K562 (cell line): ENCODE measurements at regions not wholly inside any gene's neighbourhood (a gene's known extent, or its start where the extent isn't known, plus 50 kb on each side); places are given as distances from the start of the nearest gene placed in this dataset.

Experiments
- ATF7 ChIP-seq: fragments of 450-650 bp; IDR thresholded peaks from 2 replicates; pipeline ENCODE4 v1.7.1; 2014; ENCODE audit warnings: mild to moderate bottlenecking, moderate library complexity
- BCOR ChIP-seq: fragments of 450-650 bp; IDR thresholded peaks from 2 replicates; pipeline ENCODE4 v1.6.1; 2016
- ETV6 ChIP-seq, 3 experiments: fragments of 150-350 bp in 1 of 3; sonication (generic) in 1 of 3; formaldehyde crosslinking in 1 of 3; IDR thresholded peaks; 2 replicates each; pipeline versions ENCODE4 v1.6.1 to v1.8.0; 2014 to 2022; ENCODE audit warnings: borderline replicate concordance in 2 of 3, low read depth in 2 of 3, antibody characterized with exemption in 1 of 3, low read length in 1 of 3, mild to moderate bottlenecking in 1 of 3, missing genetic modification reagents in 1 of 3
- HDAC1 ChIP-seq, 2 experiments: fragments of 450-650 bp; IDR thresholded peaks; 2 replicates each; pipeline ENCODE4 v1.6.1; 2016 to 2017; ENCODE audit warnings: inconsistent platforms in 1 of 2, mild to moderate bottlenecking in 1 of 2, moderate library complexity in 1 of 2
- NUFIP1 ChIP-seq: fragments of 450-650 bp; IDR thresholded peaks from 2 replicates; pipeline ENCODE4 v1.6.1; 2018; ENCODE audit not compliant: partially characterized antibody
- RCOR1 ChIP-seq, 2 experiments: IDR thresholded peaks; 2 replicates each; pipeline ENCODE4 v1.6.1; 2012; ENCODE audit warnings: low read depth in 2 of 2, low read length in 2 of 2, borderline replicate concordance in 1 of 2, improper control_type of control experiment in 1 of 2
- ZNF197 ChIP-seq: fragments of 200-800 bp; sonication (Bioruptor generic); IDR thresholded peaks from 2 replicates; pipeline ENCODE4 v1.6.1; 2016; ENCODE audit warnings: low read depth, missing genetic modification characterization, missing compliant biosample characterization
- ZNF41 ChIP-seq: fragments of 250-450 bp; sonication (Bioruptor Pico); conservative IDR thresholded peaks from 2 replicates; pipeline ENCODE4 v1.4.0; 2020; ENCODE audit warnings: mild to moderate bottlenecking
- TF ChIP-seq, protein P1 (sequence below): sonication (generic); formaldehyde crosslinking; IDR thresholded peaks from 2 replicates; pipeline ENCODE4 v1.8.0; 2023; ENCODE audit warnings: mild to moderate bottlenecking, missing genetic modification reagents
- TF ChIP-seq, protein P2 (sequence below): fragments of 450-650 bp; conservative IDR thresholded peaks from 2 replicates; pipeline ENCODE4 v1.6.1; 2016; ENCODE audit warnings: missing genetic modification characterization, low read depth, mild to moderate bottlenecking, missing compliant biosample characterization, moderate library complexity
- TF ChIP-seq, protein P3 (sequence below), 2 experiments: fragments of 450-650 bp; formaldehyde crosslinking in 1 of 2; IDR thresholded peaks; 2 replicates each; pipeline versions ENCODE4 v1.4.0 to v1.6.1; 2014 to 2020; ENCODE audit warnings: mild to moderate bottlenecking in 2 of 2, borderline replicate concordance in 1 of 2, low read depth in 1 of 2

- TF ChIP-seq, protein P1, sequence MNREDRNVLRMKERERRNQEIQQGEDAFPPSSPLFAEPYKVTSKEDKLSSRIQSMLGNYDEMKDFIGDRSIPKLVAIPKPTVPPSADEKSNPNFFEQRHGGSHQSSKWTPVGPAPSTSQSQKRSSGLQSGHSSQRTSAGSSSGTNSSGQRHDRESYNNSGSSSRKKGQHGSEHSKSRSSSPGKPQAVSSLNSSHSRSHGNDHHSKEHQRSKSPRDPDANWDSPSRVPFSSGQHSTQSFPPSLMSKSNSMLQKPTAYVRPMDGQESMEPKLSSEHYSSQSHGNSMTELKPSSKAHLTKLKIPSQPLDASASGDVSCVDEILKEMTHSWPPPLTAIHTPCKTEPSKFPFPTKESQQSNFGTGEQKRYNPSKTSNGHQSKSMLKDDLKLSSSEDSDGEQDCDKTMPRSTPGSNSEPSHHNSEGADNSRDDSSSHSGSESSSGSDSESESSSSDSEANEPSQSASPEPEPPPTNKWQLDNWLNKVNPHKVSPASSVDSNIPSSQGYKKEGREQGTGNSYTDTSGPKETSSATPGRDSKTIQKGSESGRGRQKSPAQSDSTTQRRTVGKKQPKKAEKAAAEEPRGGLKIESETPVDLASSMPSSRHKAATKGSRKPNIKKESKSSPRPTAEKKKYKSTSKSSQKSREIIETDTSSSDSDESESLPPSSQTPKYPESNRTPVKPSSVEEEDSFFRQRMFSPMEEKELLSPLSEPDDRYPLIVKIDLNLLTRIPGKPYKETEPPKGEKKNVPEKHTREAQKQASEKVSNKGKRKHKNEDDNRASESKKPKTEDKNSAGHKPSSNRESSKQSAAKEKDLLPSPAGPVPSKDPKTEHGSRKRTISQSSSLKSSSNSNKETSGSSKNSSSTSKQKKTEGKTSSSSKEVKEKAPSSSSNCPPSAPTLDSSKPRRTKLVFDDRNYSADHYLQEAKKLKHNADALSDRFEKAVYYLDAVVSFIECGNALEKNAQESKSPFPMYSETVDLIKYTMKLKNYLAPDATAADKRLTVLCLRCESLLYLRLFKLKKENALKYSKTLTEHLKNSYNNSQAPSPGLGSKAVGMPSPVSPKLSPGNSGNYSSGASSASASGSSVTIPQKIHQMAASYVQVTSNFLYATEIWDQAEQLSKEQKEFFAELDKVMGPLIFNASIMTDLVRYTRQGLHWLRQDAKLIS (CRISPR knock-in tag) = no peak
- no peak for TF ChIP-seq NUFIP1
- TF ChIP-seq BCOR = no peak; the same call in 1 of the 2 replicates
- TF ChIP-seq ZNF41 (CRISPR knock-in tag) = 0 out of 2 replicates have a peak, but pooled peaks have one; percentile 11
- no peak for TF ChIP-seq ETV6 (IDR thresholded peaks at IDR 0.05; ENCODE audit: borderline replicate concordance in 1 of 2, low read depth in 2 of 2, low read length in 1 of 2)
- TF ChIP-seq ETV6 (CRISPR knock-in tag; IDR thresholded peaks at IDR 0.05; ENCODE audit: borderline replicate concordance) = no peak
- TF ChIP-seq ZNF197 (CRISPR knock-in tag) = peak; percentile 79; the same call in 1 of the 2 replicates
- TF ChIP-seq, protein P2, sequence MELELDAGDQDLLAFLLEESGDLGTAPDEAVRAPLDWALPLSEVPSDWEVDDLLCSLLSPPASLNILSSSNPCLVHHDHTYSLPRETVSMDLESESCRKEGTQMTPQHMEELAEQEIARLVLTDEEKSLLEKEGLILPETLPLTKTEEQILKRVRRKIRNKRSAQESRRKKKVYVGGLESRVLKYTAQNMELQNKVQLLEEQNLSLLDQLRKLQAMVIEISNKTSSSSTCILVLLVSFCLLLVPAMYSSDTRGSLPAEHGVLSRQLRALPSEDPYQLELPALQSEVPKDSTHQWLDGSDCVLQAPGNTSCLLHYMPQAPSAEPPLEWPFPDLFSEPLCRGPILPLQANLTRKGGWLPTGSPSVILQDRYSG (tag) = no peak
- TF ChIP-seq RCOR1 (IDR thresholded peaks at IDR 0.05; ENCODE audit: borderline replicate concordance in 1 of 2, low read depth in 2 of 2, low read length in 2 of 2) = 0 out of 4 replicates have a peak, but pooled peaks of 1 of the 2 experiments have one; percentile 3
- peak; percentile 74 for TF ChIP-seq ATF7
- TF ChIP-seq, protein P3, sequence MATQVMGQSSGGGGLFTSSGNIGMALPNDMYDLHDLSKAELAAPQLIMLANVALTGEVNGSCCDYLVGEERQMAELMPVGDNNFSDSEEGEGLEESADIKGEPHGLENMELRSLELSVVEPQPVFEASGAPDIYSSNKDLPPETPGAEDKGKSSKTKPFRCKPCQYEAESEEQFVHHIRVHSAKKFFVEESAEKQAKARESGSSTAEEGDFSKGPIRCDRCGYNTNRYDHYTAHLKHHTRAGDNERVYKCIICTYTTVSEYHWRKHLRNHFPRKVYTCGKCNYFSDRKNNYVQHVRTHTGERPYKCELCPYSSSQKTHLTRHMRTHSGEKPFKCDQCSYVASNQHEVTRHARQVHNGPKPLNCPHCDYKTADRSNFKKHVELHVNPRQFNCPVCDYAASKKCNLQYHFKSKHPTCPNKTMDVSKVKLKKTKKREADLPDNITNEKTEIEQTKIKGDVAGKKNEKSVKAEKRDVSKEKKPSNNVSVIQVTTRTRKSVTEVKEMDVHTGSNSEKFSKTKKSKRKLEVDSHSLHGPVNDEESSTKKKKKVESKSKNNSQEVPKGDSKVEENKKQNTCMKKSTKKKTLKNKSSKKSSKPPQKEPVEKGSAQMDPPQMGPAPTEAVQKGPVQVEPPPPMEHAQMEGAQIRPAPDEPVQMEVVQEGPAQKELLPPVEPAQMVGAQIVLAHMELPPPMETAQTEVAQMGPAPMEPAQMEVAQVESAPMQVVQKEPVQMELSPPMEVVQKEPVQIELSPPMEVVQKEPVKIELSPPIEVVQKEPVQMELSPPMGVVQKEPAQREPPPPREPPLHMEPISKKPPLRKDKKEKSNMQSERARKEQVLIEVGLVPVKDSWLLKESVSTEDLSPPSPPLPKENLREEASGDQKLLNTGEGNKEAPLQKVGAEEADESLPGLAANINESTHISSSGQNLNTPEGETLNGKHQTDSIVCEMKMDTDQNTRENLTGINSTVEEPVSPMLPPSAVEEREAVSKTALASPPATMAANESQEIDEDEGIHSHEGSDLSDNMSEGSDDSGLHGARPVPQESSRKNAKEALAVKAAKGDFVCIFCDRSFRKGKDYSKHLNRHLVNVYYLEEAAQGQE (IDR thresholded peaks at IDR 0.05; ENCODE audit: borderline replicate concordance) = no peak
- TF ChIP-seq, protein P3 (CRISPR knock-in tag; IDR thresholded peaks at IDR 0.05; ENCODE audit: low read depth) = no peak
- TF ChIP-seq HDAC1 (IDR thresholded peaks at IDR 0.05) = no peak
These were observed 61.4 kb upstream of the CNIH3 start (continued) for GRCh38 chr1:224554620-224555259.
